Thyroid gland (tissue), 4 donors: ENCODE measurements at regions not wholly inside any gene's neighbourhood (a gene's known extent, or its start where the extent isn't known, plus 50 kb on each side); places are given as distances from the start of the nearest gene placed in this dataset.

Experiments
- CTCF ChIP-seq, 6 experiments: fragments of 200-600 bp in 3 of 6; fragments of 450-650 bp in 3 of 6; sonication (generic) in 3 of 6; IDR thresholded peaks; one replicate each; pipeline ENCODE4 v1.5.1; 2016 to 2019; ENCODE audit warnings: antibody characterized with exemption in 6 of 6, mild to moderate bottlenecking in 2 of 6, inconsistent platforms in 1 of 6, moderate library complexity in 1 of 6
- POLR2A ChIP-seq, 2 donors: fragments of 450-650 bp; IDR thresholded peaks; one replicate each; pipeline ENCODE4 v1.6.1; 2017; ENCODE audit warnings: antibody characterized with exemption in 2 of 2, mild to moderate bottlenecking in 2 of 2, moderate library complexity in 1 of 2

GRCh38 chr1:37292789-37293188, 181.6 kb upstream of the ZC3H12A start:
- TF ChIP-seq CTCF (IDR thresholded peaks at IDR 0.05) (no peak), POLR2A (IDR thresholded peaks at IDR 0.05) (no peak)
